Neutrophil (primary cell): ENCODE measurements at regions not wholly inside any gene's neighbourhood (a gene's known extent, or its start where the extent isn't known, plus 50 kb on each side); places are given as distances from the start of the nearest gene placed in this dataset.

Experiments
- H3K27ac ChIP-seq: fragments of 200-600 bp; sonication (generic); 2 replicates; pipeline ENCODE4 v1.5.1; 2016; ENCODE audit warnings: mild to moderate bottlenecking, moderate library complexity
- H3K27me3 ChIP-seq: fragments of 200-600 bp; sonication (generic); 2 replicates; pipeline ENCODE4 v1.6.0; 2016; ENCODE audit warnings: mild to moderate bottlenecking
- H3K36me3 ChIP-seq: fragments of 200-600 bp; sonication (generic); 2 replicates; pipeline ENCODE4 v1.5.1; 2017
- H3K4me1 ChIP-seq, 2 experiments: fragments of 200-600 bp in 1 of 2; sonication (generic) in 1 of 2; 1 replicate in 1 of 2; 2 replicates in 1 of 2; pipeline versions ENCODE4 v1.5.1 to v1.6.1; 2013 to 2016; ENCODE audit warnings: low read depth in 1 of 2, low read length in 1 of 2, mild to moderate bottlenecking in 1 of 2, moderate library complexity in 1 of 2; ENCODE audit not compliant: control insufficient read depth in 1 of 2, insufficient read depth in 1 of 2
- H3K4me3 ChIP-seq, 2 experiments: fragments of 200-600 bp in 1 of 2; sonication (generic) in 1 of 2; 1 replicate in 1 of 2; 2 replicates in 1 of 2; pipeline ENCODE4 v1.5.1; 2013 to 2016; ENCODE audit warnings: low read depth in 1 of 2, low read length in 1 of 2, mild to moderate bottlenecking in 1 of 2, moderate library complexity in 1 of 2
- H3K9me3 ChIP-seq: fragments of 200-600 bp; sonication (generic); 2 replicates; pipeline ENCODE4 v1.5.1; 2016
- CTCF ChIP-seq: fragments of 200-600 bp; sonication (generic); IDR thresholded peaks from 2 replicates; pipeline ENCODE4 v1.5.1; 2016; ENCODE audit warnings: antibody characterized with exemption

DNA sequence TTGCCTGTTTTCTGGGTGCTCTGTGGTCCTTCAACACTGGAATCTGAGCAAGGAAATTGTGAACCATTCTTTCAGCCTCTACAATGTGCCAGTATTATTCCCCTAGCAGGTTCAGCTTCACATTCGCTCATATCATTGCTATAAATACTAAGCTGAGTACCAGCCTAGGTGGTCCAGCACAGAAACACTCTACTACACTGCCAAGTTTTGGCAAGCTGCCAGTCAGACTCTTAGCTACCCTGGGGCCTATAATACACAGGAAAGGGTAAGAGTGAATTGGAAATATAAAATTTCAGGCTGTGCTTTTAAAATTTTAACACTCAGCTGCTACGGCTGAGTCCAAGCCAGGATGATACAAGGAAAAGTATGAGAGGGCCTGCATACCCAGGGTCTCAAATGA is 49.9 kb upstream of the PPP1R3A start:
- Histone ChIP-seq H3K36me3 (no peaks in the 10 kb centered on the region), H3K4me3 (no peak overlapping the region), H3K27me3 (no peaks in the 10 kb centered on the region), H3K9me3 (no peaks in the 10 kb centered on the region), H3K27ac (no peak overlapping the region), H3K4me1 (no peaks in the 10 kb centered on the region)
- no peak for TF ChIP-seq CTCF
